H9 (cell line): ENCODE measurements at regions not wholly inside any gene's neighbourhood (a gene's known extent, or its start where the extent isn't known, plus 50 kb on each side); places are given as distances from the start of the nearest gene placed in this dataset.

Experiments used
- DNase-seq: peaks from one replicate; pipeline ENCODE4 v3.0.0-alpha.2; 2017
- H2AFZ ChIP-seq: one replicate; pipeline ENCODE4 v1.6.1; 2013; ENCODE audit warnings: mild to moderate bottlenecking, low read length, control low read depth, moderate library complexity
- H2AK5ac ChIP-seq: 2 replicates; pipeline ENCODE4 v1.6.1; 2013; ENCODE audit warnings: low read length, control low read depth, mixed read lengths; ENCODE audit not compliant: insufficient read length
- H2BK120ac ChIP-seq: one replicate; pipeline ENCODE4 v1.6.1; 2013; ENCODE audit warnings: low read depth, mild to moderate bottlenecking, low read length, control low read depth, inconsistent platforms; ENCODE audit not compliant: poor library complexity, severe bottlenecking
- H2BK12ac ChIP-seq: 2 replicates; pipeline ENCODE4 v1.6.1; 2013; ENCODE audit warnings: low read length, control low read depth, mixed read lengths, low read depth; ENCODE audit not compliant: insufficient read length
- H2BK15ac ChIP-seq: 2 replicates; pipeline ENCODE4 v1.6.1; 2013; ENCODE audit warnings: low read depth, low read length, control low read depth
- H2BK20ac ChIP-seq: one replicate; pipeline ENCODE4 v1.6.1; 2013; ENCODE audit warnings: low read depth, mild to moderate bottlenecking, low read length, control low read depth, inconsistent platforms; ENCODE audit not compliant: poor library complexity, severe bottlenecking
- H2BK5ac ChIP-seq: 2 replicates; pipeline ENCODE4 v1.6.1; 2013; ENCODE audit warnings: low read length, control low read depth, mixed read lengths; ENCODE audit not compliant: insufficient read length
- H3K14ac ChIP-seq: 2 replicates; pipeline ENCODE4 v1.6.1; 2013; ENCODE audit warnings: low read length, control low read depth; ENCODE audit not compliant: insufficient read depth
- H3K18ac ChIP-seq: 2 replicates; pipeline ENCODE4 v1.6.1; 2013; ENCODE audit warnings: low read depth, mild to moderate bottlenecking, mixed read lengths, low read length, control low read depth; ENCODE audit not compliant: insufficient read length
- H3K23ac ChIP-seq: 2 replicates; pipeline ENCODE4 v1.6.1; 2013; ENCODE audit warnings: low read length, control low read depth, mixed read lengths, low read depth; ENCODE audit not compliant: insufficient read length
- H3K23me2 ChIP-seq: 2 replicates; pipeline ENCODE4 v1.6.1; 2013; ENCODE audit warnings: low read depth, mild to moderate bottlenecking, mixed read lengths, low read length, control low read depth; ENCODE audit not compliant: insufficient read length, poor library complexity, severe bottlenecking
- H3K27ac ChIP-seq: 2 replicates; pipeline ENCODE4 v1.5.1; 2013; ENCODE audit warnings: low read length, control low read depth, mixed read lengths, low read depth; ENCODE audit not compliant: insufficient read length
- H3K27me3 ChIP-seq: 2 replicates; pipeline ENCODE4 v1.6.1; 2013; ENCODE audit warnings: low read length, control low read depth, inconsistent platforms; ENCODE audit not compliant: insufficient read depth
- H3K4ac ChIP-seq: 2 replicates; pipeline ENCODE4 v1.6.1; 2013; ENCODE audit warnings: low read depth, mild to moderate bottlenecking, control low read depth, inconsistent platforms, low read length, moderate library complexity
- H3K4me1 ChIP-seq: 2 replicates; pipeline ENCODE4 v1.6.1; 2013; ENCODE audit warnings: low read length, control low read depth, inconsistent platforms; ENCODE audit not compliant: insufficient read depth
- H3K4me2 ChIP-seq: 2 replicates; pipeline ENCODE4 v1.6.1; 2013; ENCODE audit warnings: low read length, control low read depth, mixed read lengths; ENCODE audit not compliant: insufficient read length, insufficient read depth
- H3K56ac ChIP-seq: 2 replicates; pipeline ENCODE4 v1.6.1; 2013; ENCODE audit warnings: low read depth, mild to moderate bottlenecking, mixed read lengths, low read length, control low read depth; ENCODE audit not compliant: insufficient read length
- H3K79me1 ChIP-seq: 2 replicates; pipeline ENCODE4 v1.6.1; 2013; ENCODE audit warnings: low read depth, mild to moderate bottlenecking, moderate library complexity, low read length, control low read depth, inconsistent platforms; ENCODE audit not compliant: insufficient read depth, poor library complexity, severe bottlenecking
- H3K79me2 ChIP-seq: 2 replicates; pipeline ENCODE4 v1.6.1; 2013; ENCODE audit warnings: low read length, control low read depth, inconsistent platforms; ENCODE audit not compliant: insufficient read depth
- H3K9ac ChIP-seq: 2 replicates; pipeline ENCODE4 v1.6.1; 2013; ENCODE audit warnings: low read length, control low read depth, mixed read lengths; ENCODE audit not compliant: insufficient read length; ENCODE audit errors: extremely low read depth
- H3K9me3 ChIP-seq: one replicate; pipeline ENCODE4 v1.6.1; 2013; ENCODE audit warnings: low read depth, low read length, inconsistent platforms; ENCODE audit not compliant: control insufficient read depth
- H3T11ph ChIP-seq: one replicate; pipeline ENCODE4 v1.6.1; 2013; ENCODE audit warnings: mild to moderate bottlenecking, low read length, control low read depth, inconsistent platforms
- H4K20me1 ChIP-seq: one replicate; pipeline ENCODE4 v1.6.1; 2013; ENCODE audit not compliant: control insufficient read depth, insufficient read length, insufficient read depth
- H4K5ac ChIP-seq: 2 replicates; pipeline ENCODE4 v1.6.1; 2013; ENCODE audit warnings: low read depth, mild to moderate bottlenecking, mixed read lengths, low read length, control low read depth; ENCODE audit not compliant: insufficient read length
- H4K8ac ChIP-seq: replicated peaks from 2 replicates; pipeline ENCODE4 v1.6.1; 2013; ENCODE audit warnings: low read length, control low read depth, mixed read lengths, low read depth; ENCODE audit not compliant: insufficient read length
- H4K91ac ChIP-seq: 2 replicates; pipeline ENCODE4 v1.6.1; 2013; ENCODE audit warnings: low read depth, mild to moderate bottlenecking, moderate library complexity, mixed read lengths, low read length, control low read depth; ENCODE audit not compliant: insufficient read length
- H3K27ac Mint-ChIP-seq, 3 experiments: 2 replicates in 2 of 3; 3 replicates in 1 of 3; pipeline ENCODE4 v1.8.0; 2020 to 2021; ENCODE audit warnings: mixed read lengths in 3 of 3, mild to moderate bottlenecking in 1 of 3, moderate library complexity in 1 of 3
- H3K27me3 Mint-ChIP-seq: 2 replicates; pipeline ENCODE4 v1.8.0; 2021; ENCODE audit warnings: low read depth, mild to moderate bottlenecking, moderate library complexity, mixed read lengths
- H3K36me3 Mint-ChIP-seq, 3 experiments: 2 replicates in 2 of 3; 3 replicates in 1 of 3; pipeline ENCODE4 v1.8.0; 2020 to 2021; ENCODE audit warnings: low read depth in 3 of 3, mixed read lengths in 3 of 3; ENCODE audit not compliant: insufficient read depth in 1 of 3
- H3K4me1 Mint-ChIP-seq, 2 experiments: 2 replicates each; pipeline ENCODE4 v1.8.0; 2020; ENCODE audit warnings: mixed read lengths in 2 of 2
- H3K4me3 Mint-ChIP-seq, 2 experiments: 2 replicates in 1 of 2; 3 replicates in 1 of 2; pipeline ENCODE4 v1.8.0; 2020 to 2021; ENCODE audit warnings: mild to moderate bottlenecking in 2 of 2, mixed read lengths in 2 of 2, moderate library complexity in 1 of 2
- H3K9me3 Mint-ChIP-seq, 2 experiments: 2 replicates in 1 of 2; 3 replicates in 1 of 2; pipeline ENCODE4 v1.8.0; 2020; ENCODE audit warnings: mild to moderate bottlenecking in 2 of 2, mixed read lengths in 2 of 2, moderate library complexity in 1 of 2
- CTCF ChIP-seq: fragments of 200-600 bp; sonication (generic); conservative IDR thresholded peaks from 3 replicates; pipeline ENCODE4 v1.8.0; 2021; ENCODE audit warnings: antibody characterized with exemption, mild to moderate bottlenecking
- whole genome bisulfite sequencing: extraction: QIAGEN DNeasy Blood & Tissue Kit; methylation state at CpG from one replicate; pipeline ENCODE4 v1.1.7; 2013; ENCODE audit warnings: missing lambda C conversion rate, low lambda C conversion rate, mixed read lengths; ENCODE audit not compliant: insufficient read length; ENCODE audit errors: extremely low coverage; 5-methylcytosine and 5-hydroxymethylcytosine counted together

GRCh38 chr12:84276215-84276614 is 636.4 kb downstream of the SLC6A15 start:
- H3K4me1 Mint-ChIP-seq: peaks cover under 1 to 1% of the 10 kb centered on the region in 2 experiments; a peak in 3 of 4 replicates
- no peak for TF ChIP-seq CTCF
- no peaks in the 10 kb centered on the region for H3K79me1 ChIP-seq

More at GRCh38 chr12:84276215-84276614, 636.4 kb downstream of the SLC6A15 start:
- Histone ChIP-seq H4K5ac (no peak overlapping the region), H3K27me3 (no peaks in the 10 kb centered on the region), H2BK20ac (no peak overlapping the region), H3T11ph (no peak overlapping the region), H3K23ac (no peak overlapping the region), H2BK12ac (no peak overlapping the region), H4K91ac (no peak overlapping the region), H3K18ac (no peak overlapping the region), H3K4ac (no peak overlapping the region), H2AK5ac (no peak overlapping the region), H2BK120ac (no peak overlapping the region), H3K56ac (no peak overlapping the region), H3K4me2 (no peak overlapping the region), H3K79me2 (no peaks in the 10 kb centered on the region; the same call in 1 of the 2 replicates), H2AFZ (no peak overlapping the region), H3K9ac (no peak overlapping the region), H3K14ac (no peak overlapping the region), H4K8ac (no peak overlapping the region), H3K9me3 (no peaks in the 10 kb centered on the region), H3K4me1 (no peaks in the 10 kb centered on the region), H2BK5ac (no peak overlapping the region), H3K27ac (no peak overlapping the region), H3K23me2 (no peaks in the 10 kb centered on the region), H2BK15ac (no peak overlapping the region), H4K20me1 (no peaks in the 10 kb centered on the region)
- no peak for DNase-seq
- WGBS: no CpG with 5 or more reads among the region's 2 CpGs
- Mint-ChIP-seq H3K9me3 (no peaks in the 10 kb centered on the region; a peak in 1 of 5 replicates), H3K36me3 (no peaks in the 10 kb centered on the region; a peak in 1 of 7 replicates), H3K27ac (no peak overlapping the region), H3K27me3 (peaks cover 20% of the 10 kb centered on the region), H3K4me3 (no peak overlapping the region)
